Islet of Langerhans (tissue), 1 donor: ENCODE measurements at regions not wholly inside any gene's neighbourhood (a gene's known extent, or its start where the extent isn't known, plus 50 kb on each side); places are given as distances from the start of the nearest gene placed in this dataset.

Experiments
- FAIRE-seq: peaks from one replicate; lab custom pipeline; 2011; peaks lifted over from hg19 to GRCh38; lab: Jason Lieb, UNC

GRCh38 chr15:70505411-70505919 lies 257.9 kb downstream of the UACA start:
- FAIRE-seq, result peak; percentile 62

DNA sequence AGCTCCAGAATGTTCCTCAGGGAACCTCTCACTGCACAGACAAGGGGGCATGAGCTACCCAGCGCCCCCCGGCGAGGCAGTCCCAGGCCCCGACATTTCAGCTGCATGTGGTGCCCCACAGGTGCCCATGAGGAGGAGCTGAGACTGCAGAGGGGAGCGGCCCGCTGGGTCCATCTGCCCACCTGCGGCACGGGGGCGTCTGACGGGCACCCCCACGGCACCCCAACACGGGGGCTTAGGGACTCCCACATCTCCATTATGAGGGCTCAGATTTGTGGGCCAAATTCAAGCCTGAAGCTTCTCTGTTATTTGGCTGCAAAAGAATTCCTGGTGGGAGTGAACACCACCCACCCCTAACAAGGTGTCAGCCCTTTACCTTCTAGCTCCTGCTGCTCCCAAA lies 258.4 kb downstream of the UACA start:
- FAIRE-seq, result no peak

DNA sequence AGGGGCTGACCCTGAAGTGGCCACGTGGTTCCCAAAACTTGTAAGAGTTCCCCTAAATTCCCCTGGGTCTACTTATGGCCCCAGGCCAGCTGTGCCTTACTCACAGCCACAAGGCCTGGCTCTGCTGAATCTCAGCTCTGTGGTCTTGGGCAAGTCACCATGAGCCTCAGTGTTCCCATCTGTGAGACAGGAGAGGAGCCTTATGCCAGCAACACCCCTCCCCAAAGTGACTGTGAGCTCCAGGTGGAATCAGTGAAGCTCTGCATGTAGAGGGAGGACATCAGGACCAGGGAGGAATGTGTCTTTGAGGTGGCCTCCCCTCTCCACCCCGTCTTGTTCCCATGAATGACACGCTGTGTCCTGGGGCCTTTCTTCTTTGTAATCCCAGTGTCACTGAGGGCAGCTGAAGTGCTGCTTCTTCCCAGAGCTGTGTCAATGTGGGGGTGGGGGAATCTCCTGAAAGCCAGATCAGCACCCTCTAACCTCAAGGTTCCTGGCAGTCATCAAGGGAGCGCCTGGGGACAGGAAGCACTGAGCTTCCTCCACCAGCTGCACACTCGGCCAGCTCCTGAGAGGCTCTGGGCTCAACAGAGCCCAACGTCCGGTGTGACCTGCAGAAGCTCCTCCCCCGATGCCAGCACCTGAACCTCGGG lies 258.9 kb downstream of the UACA start:
- FAIRE-seq, result no peak

DNA sequence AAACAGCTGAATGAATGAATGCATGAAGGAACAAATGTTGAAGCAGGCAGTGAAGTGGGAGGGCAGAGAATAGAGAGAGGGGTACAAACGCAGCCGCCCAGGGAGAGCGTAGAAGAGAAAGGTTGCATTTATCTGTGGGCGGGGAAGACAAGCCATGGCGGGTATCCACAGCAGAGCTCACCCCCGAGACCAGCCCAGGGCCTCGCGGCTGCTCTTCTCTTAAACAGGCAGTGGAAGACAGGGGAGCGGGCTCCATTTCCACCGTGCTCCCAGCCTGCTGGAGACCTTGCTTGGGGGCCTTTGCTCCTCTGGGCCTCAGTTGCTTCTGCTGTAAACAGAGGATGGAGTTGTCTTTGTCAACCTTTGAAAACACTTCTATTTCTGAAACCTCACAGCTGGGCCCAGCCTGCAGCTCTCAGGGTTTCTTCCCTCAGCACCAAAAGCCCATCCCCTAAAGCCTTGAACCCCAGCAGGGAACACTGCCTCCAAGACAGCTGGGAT lies 259.5 kb downstream of the UACA start:
- FAIRE-seq, result no peak

- FAIRE-seq, result no peak
Observed at GRCh38 chr15:70503073-70503745, 260.1 kb downstream of the UACA start.

GRCh38 chr15:70502529-70502928 lies 260.8 kb downstream of the UACA start:
- no peak for FAIRE-seq

DNA sequence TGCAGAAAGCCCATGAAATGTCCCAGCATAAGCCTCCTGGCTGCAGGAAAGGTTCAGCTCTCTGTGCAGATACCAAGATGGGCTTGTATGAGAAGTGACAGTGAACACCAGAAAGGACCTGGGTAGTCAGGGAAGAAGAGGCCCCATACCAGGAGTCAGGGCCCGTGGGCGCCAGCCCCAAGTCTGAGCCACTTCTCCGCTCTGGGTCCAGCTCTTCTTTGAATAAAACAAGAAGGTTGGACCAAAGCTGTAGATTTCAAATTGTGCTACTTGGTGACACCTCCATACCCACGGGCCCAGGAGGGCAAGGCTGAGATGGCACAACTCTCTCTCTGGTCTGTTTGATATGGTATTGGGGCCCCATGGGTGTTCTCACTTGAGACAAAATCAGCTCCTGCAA lies 261.5 kb downstream of the UACA start:
- FAIRE-seq, result no peak

DNA sequence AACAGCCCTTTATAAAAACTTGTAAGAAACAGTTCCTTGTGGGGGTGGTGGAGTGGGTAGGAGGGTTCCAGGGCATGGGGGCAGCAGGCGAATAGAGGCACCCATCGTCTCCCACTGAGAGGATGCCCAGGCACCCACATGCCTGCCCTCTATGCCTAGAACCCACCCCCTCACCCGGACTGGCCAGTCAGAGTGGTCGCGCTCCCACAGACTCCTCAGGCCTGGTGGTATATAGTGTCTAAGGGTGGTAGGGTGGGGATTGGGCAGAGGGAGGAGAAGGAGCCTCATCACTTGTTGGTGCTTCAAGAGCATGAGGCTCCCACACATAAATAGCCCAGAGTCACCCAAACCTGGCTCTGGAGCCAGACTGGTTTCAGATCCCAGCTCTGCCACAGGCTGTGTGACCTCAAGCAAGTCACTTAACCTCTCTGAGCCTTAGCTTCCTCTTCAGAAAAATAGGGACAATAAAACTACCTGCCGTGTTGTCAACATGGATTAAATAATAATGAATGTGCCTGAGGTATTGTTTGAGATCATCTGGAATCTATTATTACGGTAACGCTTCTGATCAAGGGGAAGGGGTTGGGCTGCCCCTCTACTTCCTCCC lies 262.1 kb downstream of the UACA start:
- no peak for FAIRE-seq

GRCh38 chr15:70499791-70500190 lies 263.6 kb downstream of the UACA start:
- no peak for FAIRE-seq

GRCh38 chr15:70498096-70498626 lies 265.2 kb downstream of the UACA start:
- no peak for FAIRE-seq

- no peak for FAIRE-seq
Observed at GRCh38 chr15:70497661-70498060, 265.7 kb downstream of the UACA start.

GRCh38 chr15:70495991-70496599 lies 267.3 kb downstream of the UACA start:
- FAIRE-seq, result no peak

DNA sequence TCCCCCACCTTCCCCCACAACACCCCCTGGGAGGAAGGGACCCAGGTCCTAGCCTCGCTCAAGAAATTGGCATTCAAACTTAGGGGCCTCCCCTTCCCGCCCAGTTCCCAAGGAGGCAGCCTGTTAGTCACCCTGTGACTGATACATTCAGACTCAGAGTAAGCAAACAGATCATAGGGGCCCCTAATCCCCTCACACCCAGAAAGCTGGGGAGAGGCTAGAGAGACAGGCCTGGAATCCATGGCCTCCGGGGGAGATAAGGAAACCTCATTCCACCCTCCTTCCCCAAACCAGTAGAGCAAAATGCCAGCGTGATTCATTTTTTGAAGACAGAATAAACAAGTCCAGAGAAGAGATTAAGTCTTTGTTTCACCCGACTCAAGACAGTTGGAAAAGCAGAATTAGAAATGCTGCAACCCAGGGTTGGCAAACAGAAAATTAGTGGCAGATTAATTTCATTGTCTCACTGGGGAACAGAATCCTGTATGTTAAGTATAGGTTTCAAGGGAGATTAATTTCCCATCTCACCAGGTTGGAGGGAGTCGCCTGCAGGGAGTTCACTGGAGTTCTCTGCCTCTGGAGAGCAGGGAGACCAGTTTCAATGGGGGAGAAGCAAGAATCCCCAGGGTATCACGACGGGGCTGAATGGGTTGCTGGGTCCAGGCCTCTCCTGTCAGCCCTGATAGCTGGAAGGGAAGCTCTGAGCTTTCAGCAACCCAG lies 268.3 kb downstream of the UACA start:
- FAIRE-seq, result no peak

DNA sequence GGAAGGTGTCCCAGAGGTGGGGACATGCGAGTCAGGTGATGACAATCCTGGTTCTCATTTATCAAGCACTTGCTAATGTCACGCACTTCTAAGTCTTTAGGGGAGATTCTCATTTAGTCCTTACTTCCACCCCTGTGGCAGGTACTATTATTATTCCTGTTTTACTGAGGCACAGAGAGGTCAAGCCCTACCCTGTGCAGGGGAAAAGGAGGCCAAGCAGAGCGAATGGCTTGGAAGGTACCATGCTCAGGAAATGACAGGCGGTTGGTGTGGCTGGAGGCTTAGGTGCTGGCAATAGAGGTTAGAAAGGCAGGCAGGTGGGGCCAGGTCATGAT lies 268.9 kb downstream of the UACA start:
- FAIRE-seq, result no peak

DNA sequence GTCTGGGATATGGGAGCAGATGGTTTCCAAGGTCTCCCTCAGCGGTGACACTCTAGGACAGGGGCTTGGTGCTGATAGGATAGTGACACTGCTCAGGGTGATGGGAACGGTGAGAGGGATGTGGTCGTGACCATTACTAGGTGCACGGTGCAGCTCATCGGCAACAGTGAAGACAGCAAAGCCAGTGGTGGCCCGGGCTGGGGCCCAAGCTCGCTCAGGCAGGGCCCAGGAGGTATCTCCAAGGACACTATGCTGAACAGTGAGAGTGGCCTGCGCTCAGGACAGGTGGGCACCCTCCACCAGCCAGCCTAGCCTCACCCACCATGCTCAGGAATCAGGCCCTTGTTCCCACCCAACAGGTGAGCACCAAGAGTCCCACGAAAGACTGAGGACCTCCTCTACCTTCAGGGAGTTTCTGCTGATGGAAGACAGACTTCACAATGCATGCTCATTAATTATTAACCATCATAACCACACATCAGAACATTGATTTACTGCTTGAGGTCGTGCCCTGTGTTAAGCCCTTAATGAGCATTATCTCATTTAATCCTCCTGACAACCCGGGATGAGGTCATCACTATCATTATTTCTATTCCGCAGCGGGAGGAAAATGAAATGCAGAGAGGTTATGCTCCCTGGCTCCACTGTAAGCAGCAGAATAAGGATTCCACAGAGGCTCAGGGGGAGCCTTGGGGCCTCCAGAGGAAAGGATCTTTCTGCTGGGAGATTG lies 269.4 kb downstream of the UACA start:
- FAIRE-seq, result no peak

- no peak for FAIRE-seq
Observed at GRCh38 chr15:70493376-70493775, 270.0 kb downstream of the UACA start.

GRCh38 chr15:70492240-70493177 lies 270.8 kb downstream of the UACA start:
- no peak for FAIRE-seq

- no peak for FAIRE-seq
Observed at GRCh38 chr15:70491641-70492040, 271.7 kb downstream of the UACA start.

- no peak for FAIRE-seq
Observed at GRCh38 chr15:70491201-70491621, 272.1 kb downstream of the UACA start.

DNA sequence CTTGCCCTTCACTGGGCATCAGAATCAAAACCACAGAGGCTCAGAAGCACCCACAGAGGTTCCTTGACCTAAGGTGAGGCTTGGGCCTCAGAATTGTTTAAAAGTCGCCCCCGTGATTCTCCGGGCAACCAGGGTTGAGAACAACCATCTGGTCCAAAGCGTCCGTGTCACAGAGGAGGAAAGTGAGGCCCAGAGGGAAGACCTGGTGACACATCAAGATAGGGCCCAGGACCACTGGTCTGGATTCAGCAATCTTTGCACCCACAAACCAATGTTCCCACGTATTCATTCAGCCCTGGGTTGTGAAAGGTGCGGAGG lies 272.6 kb downstream of the UACA start:
- no peak for FAIRE-seq
